ENCODE measurements at regions not wholly inside any gene's neighbourhood (a gene's known extent, or its start where the extent isn't known, plus 50 kb on each side); places are given as distances from the start of the nearest gene placed in this dataset.

DNA sequence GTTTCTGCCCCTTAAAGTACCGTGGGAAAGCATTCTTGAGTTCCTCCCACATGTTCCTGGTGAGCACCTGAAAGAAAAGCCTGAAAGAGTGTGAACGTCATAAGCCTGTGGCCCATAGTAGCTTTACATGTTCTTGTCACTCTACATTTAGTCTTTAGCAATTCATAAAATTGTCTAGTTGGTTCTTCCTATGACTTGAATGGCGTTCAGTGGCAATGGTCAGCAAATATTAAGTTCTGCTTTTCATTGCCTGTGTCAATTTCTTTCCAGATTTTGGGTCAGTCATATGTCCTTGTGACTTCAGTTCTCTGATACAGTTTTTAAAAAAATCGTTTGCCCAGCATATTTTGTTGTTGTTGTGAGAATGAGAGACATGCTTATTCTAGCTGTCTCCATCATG lies 650.0 kb upstream of the BOD1L1 start:
- ATAC-seq: no peak

DNA sequence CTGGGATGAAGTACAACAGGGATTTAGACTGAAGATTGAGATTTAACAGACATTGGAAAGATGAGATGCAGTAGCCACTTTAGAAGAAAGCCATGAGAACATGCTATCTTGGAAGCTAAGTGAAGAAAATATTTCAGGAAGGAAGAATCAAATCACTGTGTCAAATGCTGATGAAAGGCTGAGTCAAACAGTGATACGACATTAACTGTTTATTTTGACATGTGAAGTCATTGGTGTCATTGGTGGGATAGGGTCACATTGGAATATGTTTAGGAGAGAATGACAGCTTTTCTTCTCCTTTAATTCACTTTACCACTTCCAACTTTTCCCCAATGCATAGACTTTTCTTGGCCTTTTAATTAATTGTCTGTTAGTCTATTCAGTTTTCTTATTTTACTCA lies 653.0 kb upstream of the BOD1L1 start:
- ATAC-seq (no peak), DNase-seq (ENCODE audit: low spot score) (no peak)

More for the DNA sequence above, 650.0 kb upstream of the BOD1L1 start:
- DNase-seq (ENCODE audit: low spot score): no peak

- DNase-seq (ENCODE audit: low spot score) (no peak), ATAC-seq (no peak)
Observed at GRCh38 chr4:14284578-14284977, 657.1 kb upstream of the BOD1L1 start.

DNA sequence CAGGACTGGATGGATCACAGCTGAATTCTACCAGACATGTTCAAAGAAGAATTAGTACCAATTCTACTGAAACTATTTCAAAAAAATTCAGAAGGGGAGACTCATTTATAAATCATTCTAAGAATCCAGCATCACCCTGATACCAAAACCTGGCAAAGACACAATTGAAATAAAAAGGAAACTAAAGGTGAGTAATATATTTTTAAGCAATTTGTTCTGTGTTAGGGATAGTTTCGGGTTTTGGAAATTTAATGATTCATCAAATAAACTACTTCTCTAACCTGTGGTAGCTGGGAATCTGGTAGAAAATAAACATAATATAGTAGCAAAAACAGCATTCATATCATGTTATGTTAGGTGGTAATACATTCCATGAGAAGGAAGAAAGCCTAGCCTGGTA lies 662.2 kb upstream of the BOD1L1 start:
- ATAC-seq: no peak
- no peak for DNase-seq (ENCODE audit: low spot score)

GRCh38 chr4:14293582-14293981 lies 666.1 kb upstream of the BOD1L1 start:
- DNase-seq (ENCODE audit: low spot score) (no peak), ATAC-seq (no peak)

DNA sequence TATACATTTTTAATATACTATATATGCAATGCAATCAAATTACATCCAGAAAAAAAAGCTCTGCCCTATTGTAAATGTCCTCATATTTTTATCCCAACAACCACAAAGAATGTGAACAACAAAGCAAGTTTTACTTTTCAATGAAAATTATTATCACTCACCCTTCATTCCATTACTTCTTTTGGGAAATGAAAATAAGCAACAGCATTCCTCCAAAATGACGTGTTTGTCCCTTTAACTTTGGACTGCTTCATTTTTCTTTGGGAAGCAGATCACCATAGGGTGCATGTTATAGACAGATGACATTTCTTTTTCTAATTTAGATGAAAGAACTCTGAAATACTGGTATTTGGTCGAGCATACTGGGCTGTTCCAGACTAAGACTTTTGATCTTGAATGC lies 667.1 kb upstream of the BOD1L1 start:
- ATAC-seq: no peak
- DNase-seq (ENCODE audit: low spot score): no peak

GRCh38 chr4:14299166-14299565 lies 671.6 kb upstream of the BOD1L1 start:
- ATAC-seq (no peak), DNase-seq (ENCODE audit: low spot score) (no peak)

- ATAC-seq (no peak), DNase-seq (ENCODE audit: low spot score) (no peak)
Observed at GRCh38 chr4:14302021-14302420, 674.5 kb upstream of the BOD1L1 start.

- DNase-seq (ENCODE audit: low spot score) (no peak), ATAC-seq (no peak)
Observed at GRCh38 chr4:14303856-14304255, 676.3 kb upstream of the BOD1L1 start.

GRCh38 chr4:14308229-14308651 lies 680.7 kb upstream of the BOD1L1 start:
- DNase-seq (ENCODE audit: low spot score): no peak
- no peak for ATAC-seq

GRCh38 chr4:14309431-14309830 lies 681.9 kb upstream of the BOD1L1 start:
- no peak for ATAC-seq

GRCh38 chr4:14313757-14314156 lies 686.2 kb upstream of the BOD1L1 start:
- ATAC-seq (no peak), DNase-seq (ENCODE audit: low spot score) (no peak)

More at GRCh38 chr4:14309431-14309830, 681.9 kb upstream of the BOD1L1 start:
- DNase-seq (ENCODE audit: low spot score): no peak

- no peak for ATAC-seq
- no peak for DNase-seq (ENCODE audit: low spot score)
Observed at GRCh38 chr4:14315129-14315528, 687.2 kb upstream of the CPEB2 start.

- ATAC-seq (no peak), DNase-seq (ENCODE audit: low spot score) (no peak)
Observed at GRCh38 chr4:14317351-14317750, 684.9 kb upstream of the CPEB2 start.

DNA sequence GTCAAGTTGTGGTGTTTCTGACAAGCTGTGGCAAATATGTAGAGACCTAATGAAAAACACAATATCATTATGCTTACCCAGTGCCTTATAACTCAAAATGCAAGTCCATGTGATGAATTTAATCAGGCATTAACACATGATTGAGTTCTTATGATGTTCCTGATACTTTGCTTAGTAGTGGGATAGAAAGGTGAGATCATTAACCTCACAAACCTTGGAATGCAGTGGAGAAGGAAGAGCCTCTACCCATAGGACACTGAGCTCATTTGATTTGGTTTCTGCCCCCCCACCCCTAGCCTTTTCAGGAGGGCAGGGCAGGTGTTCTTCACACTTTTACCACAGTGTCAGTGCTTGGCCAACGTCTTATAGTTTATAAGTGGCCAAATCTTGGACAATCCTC lies 683.6 kb upstream of the CPEB2 start:
- no peak for ATAC-seq

GRCh38 chr4:14321723-14322122 lies 680.6 kb upstream of the CPEB2 start:
- ATAC-seq (no peak), DNase-seq (ENCODE audit: low spot score) (no peak)

More for the DNA sequence above, 683.6 kb upstream of the CPEB2 start:
- DNase-seq (ENCODE audit: low spot score): no peak

- ATAC-seq: no peak
Observed at GRCh38 chr4:14323191-14323590, 679.1 kb upstream of the CPEB2 start.

DNA sequence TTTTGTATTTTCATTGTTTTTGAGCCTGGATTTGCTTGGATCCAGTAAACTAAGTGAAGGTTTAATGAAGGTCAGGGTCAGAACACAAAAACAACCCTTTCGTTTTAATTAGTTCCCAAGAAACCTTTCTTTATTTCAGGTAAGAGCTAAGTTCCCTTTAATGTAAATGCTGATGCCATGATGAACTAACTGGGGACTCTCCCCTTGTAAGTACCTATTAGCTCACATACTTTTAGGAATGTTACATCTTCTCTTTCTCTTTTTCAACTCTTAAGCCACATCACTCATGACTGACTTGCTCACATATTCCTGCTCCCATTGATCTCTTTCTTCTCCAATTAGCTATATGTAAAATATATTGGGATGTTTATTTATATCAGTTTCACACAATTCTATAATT lies 673.1 kb upstream of the CPEB2 start:
- ATAC-seq (no peak), DNase-seq (ENCODE audit: low spot score) (no peak)

More at GRCh38 chr4:14323191-14323590, 679.1 kb upstream of the CPEB2 start:
- DNase-seq (ENCODE audit: low spot score): no peak

GRCh38 chr4:14333616-14334015 lies 668.7 kb upstream of the CPEB2 start:
- DNase-seq (ENCODE audit: low spot score): no peak

DNA sequence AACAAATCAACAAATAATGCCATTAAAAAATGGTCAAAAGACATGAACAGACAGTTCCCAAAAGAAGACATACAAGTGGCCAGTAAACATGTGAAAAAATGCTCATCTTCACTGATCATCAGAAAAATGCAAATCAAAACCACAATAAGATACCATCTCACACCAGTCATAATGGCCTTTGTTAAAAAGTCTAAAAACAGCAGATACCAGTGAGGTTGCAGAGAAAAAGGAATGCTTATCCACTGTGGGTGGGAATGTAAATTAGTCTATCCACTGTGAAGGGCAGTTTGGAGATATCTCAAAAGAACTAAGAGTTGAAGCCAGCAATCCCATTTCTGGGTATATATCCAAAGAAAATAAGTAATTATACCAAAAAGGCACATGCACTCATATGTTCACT lies 668.1 kb upstream of the CPEB2 start:
- ATAC-seq (no peak), DNase-seq (ENCODE audit: low spot score) (no peak)

More at GRCh38 chr4:14333616-14334015, 668.7 kb upstream of the CPEB2 start:
- ATAC-seq: no peak

DNA sequence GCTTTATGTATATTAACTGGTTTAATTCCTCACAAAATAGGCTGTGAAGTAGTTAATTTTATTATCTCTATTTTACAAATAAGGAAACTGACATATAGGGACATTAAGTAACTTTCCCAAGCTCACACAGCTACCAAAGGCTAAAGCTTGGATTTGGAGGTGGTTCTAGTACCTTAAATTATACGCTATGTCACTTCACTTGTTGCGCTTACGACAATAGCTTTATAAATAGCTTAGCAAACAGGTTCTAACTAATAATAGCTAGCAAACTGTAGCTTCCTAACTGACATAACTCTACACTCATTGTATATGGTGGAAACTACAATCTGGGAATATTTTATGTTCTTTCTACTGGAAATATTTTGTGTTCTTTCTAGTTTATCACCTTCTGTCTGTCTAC lies 666.4 kb upstream of the CPEB2 start:
- ATAC-seq (no peak), DNase-seq (ENCODE audit: low spot score) (no peak)

- ATAC-seq: no peak
- no peak for DNase-seq (ENCODE audit: low spot score)
Observed at GRCh38 chr4:14336656-14337055, 665.6 kb upstream of the CPEB2 start.

DNA sequence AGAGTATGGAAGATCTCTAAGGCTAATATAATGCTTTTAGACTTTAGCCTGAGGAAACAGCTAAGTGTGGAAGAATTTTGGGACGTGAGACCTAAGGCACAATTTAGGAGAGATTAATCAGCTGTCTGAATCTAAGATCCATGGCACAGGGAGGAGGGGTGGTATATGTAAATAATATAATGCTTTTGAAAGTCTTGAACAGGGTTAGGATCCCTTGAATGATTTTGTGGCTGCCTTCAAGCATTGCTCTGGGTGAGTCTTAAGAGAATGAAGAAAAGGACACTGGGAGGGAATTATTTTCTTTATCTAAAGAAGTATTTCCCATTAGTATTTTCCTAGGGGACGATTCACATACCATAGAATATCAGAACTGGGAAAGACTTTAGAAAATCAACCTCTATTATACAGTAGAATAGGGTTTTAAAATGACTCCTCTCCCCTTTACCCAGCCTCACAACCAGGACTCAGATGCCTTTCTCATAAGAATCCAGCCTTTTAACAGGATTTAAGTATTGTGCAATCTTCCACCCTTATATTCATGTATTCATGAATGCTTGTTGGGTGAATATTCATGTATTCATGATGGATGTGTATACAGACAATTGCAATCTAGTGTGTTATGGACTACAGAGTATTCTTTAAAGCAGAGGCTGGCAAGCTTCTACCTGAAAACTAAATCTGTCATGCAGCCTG lies 664.2 kb upstream of the CPEB2 start:
- DNase-seq (ENCODE audit: low spot score): no peak
- no peak for ATAC-seq
